ENCODE measurements at regions not wholly inside any gene's neighbourhood (a gene's known extent, or its start where the extent isn't known, plus 50 kb on each side); places are given as distances from the start of the nearest gene placed in this dataset.

GRCh38 chr11:116339306-116340098 lies 433.3 kb downstream of the BUD13 start (continued):
- TF ChIP-seq ZNF704 (CRISPR knock-in tag; IDR thresholded peaks at IDR 0.05; ENCODE audit: borderline replicate concordance) (no peak), RCOR2 (CRISPR knock-in tag; IDR thresholded peaks at IDR 0.05) (peak; percentile 72; the same call in 1 of the 2 replicates), TFAP4 (IDR thresholded peaks at IDR 0.05; ENCODE audit: borderline replicate concordance, low read depth) (peak; percentile 13; the same call in 1 of the 2 replicates), GATAD2A (CRISPR knock-in tag; IDR thresholded peaks at IDR 0.05) (peak; percentile 96), MIER3 (CRISPR knock-in tag; IDR thresholded peaks at IDR 0.05; ENCODE audit: borderline replicate concordance) (peak; percentile 53; the same call in 1 of the 2 replicates), MAFK (conservative IDR thresholded peaks at IDR 0.05 in 1 of 2, IDR thresholded peaks at IDR 0.05 in 1 of 2; ENCODE audit: low read length in 2 of 2) (peak; percentile 28 to 49; a peak in 2 of 4 replicates), NR1H2 (CRISPR knock-in tag; IDR thresholded peaks at IDR 0.05; ENCODE audit: borderline replicate concordance, low read depth) (no peak), SRSF1 (optimal IDR thresholded peaks at IDR 0.05; ENCODE audit: low read depth, low read length) (no peak), NCOA1 (CRISPR knock-in tag; IDR thresholded peaks at IDR 0.05) (0 out of 2 replicates have a peak, but pooled peaks have one; percentile 33), ZHX1 (CRISPR knock-in tag; IDR thresholded peaks at IDR 0.05; ENCODE audit: low read depth) (0 out of 2 replicates have a peak, but pooled peaks have one; percentile 32), FOXP1 (IDR thresholded peaks at IDR 0.05) (peak; percentile 75), FOXP1 (CRISPR knock-in tag; IDR thresholded peaks at IDR 0.05) (peak; percentile 96), MLX (CRISPR knock-in tag; IDR thresholded peaks at IDR 0.05) (peak; percentile 61; the same call in 1 of the 2 replicates), MIER2 (CRISPR knock-in tag; IDR thresholded peaks at IDR 0.05) (peak; percentile 70; the same call in 1 of the 2 replicates), TRIM24 (CRISPR knock-in tag; IDR thresholded peaks at IDR 0.05) (peak; percentile 85), TARDBP (CRISPR knock-in tag; IDR thresholded peaks at IDR 0.05) (0 out of 2 replicates have a peak, but pooled peaks have one; percentile 43), SKIL (CRISPR knock-in tag; IDR thresholded peaks at IDR 0.05; ENCODE audit: borderline replicate concordance) (no peak), ETS1 (CRISPR knock-in tag; IDR thresholded peaks at IDR 0.05) (no peak), ZSCAN29 (CRISPR knock-in tag; conservative IDR thresholded peaks at IDR 0.05) (no peak), CEBPB (IDR thresholded peaks at IDR 0.05; ENCODE audit: borderline replicate concordance, low read depth, low read length) (peak; percentile 91), ZNF101 (CRISPR knock-in tag; IDR thresholded peaks at IDR 0.05; ENCODE audit: borderline replicate concordance, low read depth) (no peak)

Measured in HepG2 (cell line).